ENCODE measurements at regions not wholly inside any gene's neighbourhood (a gene's known extent, or its start where the extent isn't known, plus 50 kb on each side); places are given as distances from the start of the nearest gene placed in this dataset.
"Not testable (repeated sequence)": the region's sequence is repeated elsewhere in the genome, so short reads cannot be mapped to it uniquely, and the experiment has no call there.

GRCh38 chr13:56412856-56413255 is 727.9 kb upstream of the PRR20A start:
- H3K4me1 ChIP-seq (replicated peaks in 1 of 2): no peaks in the 10 kb centered on the region
- H3K4me3 ChIP-seq: no peak overlapping the region
- H3K27ac ChIP-seq: no peak overlapping the region
- in situ Hi-C loops (cut with MboI; ENCODE audit: low pct_unique_long_range_greater_than_20kb in 2 of 9, low sequenced_read_pairs in 9 of 9, unreplicated experiment in 9 of 9): no loop called here
- no peak for ATAC-seq (replicated peaks in 6 of 8)

- in situ Hi-C loops (cut with MboI; ENCODE audit: low pct_unique_long_range_greater_than_20kb in 2 of 9, low sequenced_read_pairs in 9 of 9, unreplicated experiment in 9 of 9): no loop called here
- Histone ChIP-seq H3K4me3 (no peak overlapping the region), H3K4me1 (replicated peaks in 1 of 2) (no peaks in the 10 kb centered on the region), H3K27ac (no peak overlapping the region)
- ATAC-seq (replicated peaks in 6 of 8): no peak
- WGBS, 10 experiments: 0 to 96% (median 49%) methylated on average over 1 to 3 of the region's 3 CpGs; no CpG with 5 or more reads in 1 of the 10 experiments
These were observed 716.5 kb upstream of the PRR20A start for GRCh38 chr13:56424246-56424645.

GRCh38 chr13:56457535-56458190 is 683.1 kb upstream of the PRR20A start:
- in situ Hi-C loops (cut with MboI; ENCODE audit: low pct_unique_long_range_greater_than_20kb in 2 of 9, low sequenced_read_pairs in 9 of 9, unreplicated experiment in 9 of 9): no loop called here
- no peak overlapping the region for H3K4me3 ChIP-seq
- H3K27ac ChIP-seq: no peak overlapping the region
- WGBS, 10 experiments: 4 to 62% (median 43%) methylated on average over 1 to 7 of the region's 7 CpGs
- ATAC-seq (replicated peaks in 6 of 8): no peak
- H3K4me1 ChIP-seq (replicated peaks in 1 of 2): no peaks in the 10 kb centered on the region

- ATAC-seq (replicated peaks in 6 of 8): no peak
- WGBS, 10 experiments: 0 to 100% (median 58%) methylated on average over 1 of the region's 1 CpG; no CpG with 5 or more reads in 2 of the 10 experiments
- Histone ChIP-seq H3K27ac (no peak overlapping the region), H3K4me3 (no peak overlapping the region), H3K4me1 (replicated peaks in 1 of 2) (no peaks in the 10 kb centered on the region)
- in situ Hi-C loops (cut with MboI; ENCODE audit: low pct_unique_long_range_greater_than_20kb in 2 of 9, low sequenced_read_pairs in 9 of 9, unreplicated experiment in 9 of 9): no loop called here
These were observed 681.4 kb upstream of the PRR20A start for GRCh38 chr13:56459286-56459685.

GRCh38 chr13:56501750-56502149 is 639.0 kb upstream of the PRR20A start:
- WGBS, 10 experiments: 0 to 100% (median 66%) methylated on average over 1 to 3 of the region's 3 CpGs
- H3K4me1 ChIP-seq (replicated peaks in 1 of 2): no peaks in the 10 kb centered on the region
- ATAC-seq (replicated peaks in 6 of 8): no peak
- in situ Hi-C loops (cut with MboI; ENCODE audit: low pct_unique_long_range_greater_than_20kb in 2 of 9, low sequenced_read_pairs in 9 of 9, unreplicated experiment in 9 of 9): no loop called here
- H3K4me3 ChIP-seq: no peak overlapping the region
- no peak overlapping the region for H3K27ac ChIP-seq

- no peak for ATAC-seq (replicated peaks in 6 of 8)
- 4 to 100% (median 89%) methylated on average over 1 to 2 of the region's 2 CpGs for WGBS, 10 experiments
- in situ Hi-C loops (cut with MboI; ENCODE audit: low pct_unique_long_range_greater_than_20kb in 2 of 9, low sequenced_read_pairs in 9 of 9, unreplicated experiment in 9 of 9): no loop called here
- no peak overlapping the region for H3K4me3 ChIP-seq
- H3K4me1 ChIP-seq (replicated peaks in 1 of 2): no peaks in the 10 kb centered on the region
- H3K27ac ChIP-seq: no peak overlapping the region
These were observed 629.9 kb upstream of the PRR20A start for GRCh38 chr13:56510836-56511235.

GRCh38 chr13:56512336-56512735 is 628.4 kb upstream of the PRR20A start:
- in situ Hi-C loops (cut with MboI; ENCODE audit: low pct_unique_long_range_greater_than_20kb in 2 of 9, low sequenced_read_pairs in 9 of 9, unreplicated experiment in 9 of 9); H3K4me3 ChIP-seq; ATAC-seq (replicated peaks in 6 of 8); H3K27ac ChIP-seq; H3K4me1 ChIP-seq (replicated peaks in 1 of 2): not testable (repeated sequence)
- 0 to 93% (median 61%) methylated on average over 1 to 2 of the region's 2 CpGs; no CpG with 5 or more reads in 2 of the 10 experiments for WGBS, 10 experiments

- H3K27ac ChIP-seq: no peak overlapping the region
- in situ Hi-C loops (cut with MboI; ENCODE audit: low pct_unique_long_range_greater_than_20kb in 2 of 9, low sequenced_read_pairs in 9 of 9, unreplicated experiment in 9 of 9): no loop called here
- WGBS, 10 experiments: 0 to 100% (median 57%) methylated on average over 1 of the region's 1 CpG; no CpG with 5 or more reads in 3 of the 10 experiments
- ATAC-seq (replicated peaks in 6 of 8): no peak
- H3K4me3 ChIP-seq: no peak overlapping the region
- no peaks in the 10 kb centered on the region for H3K4me1 ChIP-seq (replicated peaks in 1 of 2)
These were observed 625.3 kb upstream of the PRR20A start for GRCh38 chr13:56515441-56515840.

GRCh38 chr13:56528040-56528790 is 612.5 kb upstream of the PRR20A start:
- WGBS, 10 experiments: 0 to 17% (median 5%) methylated on average over 1 of the region's 1 CpG; no CpG with 5 or more reads in 2 of the 10 experiments
- peak in 2 of 8 experiments; percentile 6 to 67 for ATAC-seq (replicated peaks in 6 of 8)
- in situ Hi-C loops (cut with MboI; ENCODE audit: low pct_unique_long_range_greater_than_20kb in 2 of 9, low sequenced_read_pairs in 9 of 9, unreplicated experiment in 9 of 9): no loop called here

GRCh38 chr13:56530096-56530495 is 610.6 kb upstream of the PRR20A start:
- WGBS, 10 experiments: 0 to 100% (median 90%) methylated on average over 1 of the region's 1 CpG; no CpG with 5 or more reads in 2 of the 10 experiments
- in situ Hi-C loops (cut with MboI; ENCODE audit: low pct_unique_long_range_greater_than_20kb in 2 of 9, low sequenced_read_pairs in 9 of 9, unreplicated experiment in 9 of 9): no loop called here
- Histone ChIP-seq H3K27ac (no peak overlapping the region), H3K4me3 (no peak overlapping the region), H3K4me1 (replicated peaks in 1 of 2) (no peaks in the 10 kb centered on the region)
- no peak for ATAC-seq (replicated peaks in 6 of 8)

More at GRCh38 chr13:56528040-56528790, 612.5 kb upstream of the PRR20A start:
- no peaks in the 10 kb centered on the region for H3K4me1 ChIP-seq (replicated peaks in 1 of 2)
- H3K4me3 ChIP-seq: no peak overlapping the region
- H3K27ac ChIP-seq: no peak overlapping the region

- H3K4me1 ChIP-seq (replicated peaks in 1 of 2); in situ Hi-C loops (cut with MboI; ENCODE audit: low pct_unique_long_range_greater_than_20kb in 2 of 9, low sequenced_read_pairs in 9 of 9, unreplicated experiment in 9 of 9); H3K4me3 ChIP-seq; H3K27ac ChIP-seq; ATAC-seq (replicated peaks in 6 of 8): not testable (repeated sequence)
- WGBS, 10 experiments: 52 to 100% (median 84%) methylated on average over 1 to 11 of the region's 11 CpGs; no CpG with 5 or more reads in 2 of the 10 experiments
These were observed 592.8 kb upstream of the PRR20A start for GRCh38 chr13:56547921-56548320.

- ATAC-seq (replicated peaks in 6 of 8): no peak
- in situ Hi-C loops (cut with MboI; ENCODE audit: low pct_unique_long_range_greater_than_20kb in 2 of 9, low sequenced_read_pairs in 9 of 9, unreplicated experiment in 9 of 9): no loop called here
- no peak overlapping the region for H3K27ac ChIP-seq
- H3K4me1 ChIP-seq (replicated peaks in 1 of 2): no peaks in the 10 kb centered on the region
- no peak overlapping the region for H3K4me3 ChIP-seq
- WGBS, 10 experiments: 0 to 88% (median 74%) methylated on average over 1 to 4 of the region's 4 CpGs; no CpG with 5 or more reads in 1 of the 10 experiments
These were observed 581.9 kb upstream of the PRR20A start for GRCh38 chr13:56558698-56559320.

GRCh38 chr13:56561327-56561726 is 579.4 kb upstream of the PRR20A start:
- no peak overlapping the region for H3K4me3 ChIP-seq
- H3K4me1 ChIP-seq (replicated peaks in 1 of 2): no peaks in the 10 kb centered on the region
- no peak overlapping the region for H3K27ac ChIP-seq
- no peak for ATAC-seq (replicated peaks in 6 of 8)
- in situ Hi-C loops (cut with MboI; ENCODE audit: low pct_unique_long_range_greater_than_20kb in 2 of 9, low sequenced_read_pairs in 9 of 9, unreplicated experiment in 9 of 9): no loop called here
- WGBS, 10 experiments: 5 to 100% (median 61%) methylated on average over 1 to 2 of the region's 2 CpGs

Measured in motor neuron (in vitro differentiated cells).